CD4-positive, alpha-beta T cell treated with Interferon alpha-2 for 1 hour (primary cell): ENCODE measurements at regions not wholly inside any gene's neighbourhood (a gene's known extent, or its start where the extent isn't known, plus 50 kb on each side); places are given as distances from the start of the nearest gene placed in this dataset.
"Not testable (repeated sequence)": the region's sequence is repeated elsewhere in the genome, so short reads cannot be mapped to it uniquely, and the experiment has no call there.

Experiments
- DNase-seq, 2 donors: peaks; one replicate each; pipeline ENCODE4 v3.0.0-alpha.2; 2020 to 2022

DNA sequence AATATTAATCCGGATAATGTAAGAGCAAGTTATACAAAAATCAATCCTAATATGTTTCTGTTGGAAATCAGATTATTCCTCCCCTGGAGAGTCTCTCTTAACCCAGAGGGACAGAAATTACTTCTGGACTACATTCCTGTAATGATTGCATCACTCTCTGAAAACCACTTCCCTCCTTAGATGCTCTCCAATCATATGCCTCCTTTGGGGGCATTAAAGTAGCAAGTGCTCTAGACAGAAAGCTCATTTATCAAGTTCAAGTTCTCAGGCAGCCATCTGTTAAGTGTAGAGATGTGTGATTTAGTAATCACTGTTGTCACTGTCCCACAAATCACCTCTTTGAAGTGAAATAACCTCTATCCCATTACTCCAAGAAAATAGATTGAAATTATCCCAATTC is 247.1 kb downstream of the SLCO4C1 start:
- no peak for DNase-seq

DNA sequence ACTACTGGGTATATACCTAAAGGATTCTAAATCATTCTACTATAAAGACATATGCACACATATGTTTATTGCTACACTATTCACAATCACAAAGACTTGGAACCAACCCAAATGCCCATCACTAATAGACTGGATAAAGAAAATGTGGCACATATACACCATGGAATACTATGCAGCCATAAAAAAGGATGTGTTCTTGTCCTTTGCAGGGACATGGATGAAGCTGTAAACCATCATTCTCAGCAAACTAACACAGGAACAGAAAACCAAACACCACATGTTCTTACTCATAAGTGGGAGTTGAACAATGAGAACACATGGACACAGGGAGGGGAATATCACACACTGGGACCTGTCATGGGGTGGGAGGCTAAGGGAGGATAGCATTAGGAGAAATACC is 249.0 kb downstream of the SLCO4C1 start:
- not testable (repeated sequence) for DNase-seq

DNA sequence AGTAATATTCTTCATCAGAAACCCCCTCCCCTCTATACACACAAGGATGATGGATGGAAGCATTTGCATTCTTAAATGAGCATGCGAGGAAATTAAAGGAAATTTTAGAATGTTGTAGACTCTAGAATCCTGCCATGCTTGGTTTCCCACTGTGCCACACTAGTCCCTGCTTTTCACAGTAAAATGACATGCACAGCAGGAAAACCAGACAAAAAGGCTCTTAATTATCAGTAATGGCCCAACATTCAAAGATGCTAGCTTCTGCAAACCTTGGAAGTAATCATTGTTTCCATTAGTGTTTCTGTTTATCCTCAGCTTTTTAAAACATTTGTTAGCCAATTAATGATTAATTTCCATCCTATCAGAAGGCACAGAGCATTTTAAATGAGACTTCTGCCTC is 255.8 kb downstream of the SLCO4C1 start:
- no peak for DNase-seq

DNA sequence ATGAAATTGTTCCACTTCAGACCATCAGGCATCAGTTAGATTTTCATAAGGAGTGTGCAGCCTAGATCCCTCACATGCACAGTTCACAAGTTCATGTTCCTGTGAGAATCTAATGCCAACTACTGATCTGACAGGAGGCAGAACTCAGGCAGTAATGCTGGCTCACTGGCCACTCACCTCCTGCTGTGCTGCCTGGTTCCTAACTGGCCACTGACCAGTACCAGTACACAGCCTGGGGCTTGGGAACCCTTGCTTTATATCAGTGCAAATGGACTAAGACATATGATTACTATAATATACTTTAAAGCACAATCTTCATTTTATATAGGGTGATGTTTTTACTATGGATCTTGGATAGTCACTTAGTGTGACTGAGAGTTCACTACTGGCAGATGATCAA is 259.2 kb downstream of the SLCO4C1 start:
- no peak for DNase-seq

- DNase-seq = no peak
Measured at GRCh38 chr5:102031711-102032110, 264.4 kb downstream of the SLCO4C1 start.

GRCh38 chr5:102018690-102019089 is 277.4 kb downstream of the SLCO4C1 start:
- no peak for DNase-seq

- DNase-seq = no peak
Measured at GRCh38 chr5:102018279-102018678, 277.8 kb downstream of the SLCO4C1 start.

DNA sequence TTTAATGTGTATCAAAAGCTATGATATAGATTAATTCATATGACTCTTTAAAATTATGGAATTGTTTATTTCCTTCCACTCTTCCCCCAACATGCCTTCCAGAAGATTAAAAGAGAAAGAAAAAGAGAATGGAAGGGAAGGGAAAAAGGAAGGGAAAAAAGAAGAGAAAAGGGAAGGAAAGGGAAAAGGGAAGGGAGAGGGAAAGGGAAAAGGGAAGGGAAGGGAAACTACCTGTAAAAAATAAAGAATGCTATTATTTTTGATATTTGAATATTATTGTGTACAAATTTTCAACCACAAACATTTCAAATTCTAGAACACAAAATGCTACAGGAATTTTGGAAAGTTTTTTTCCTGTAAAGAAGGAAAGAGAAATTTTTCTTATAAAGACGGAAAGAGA is 281.7 kb downstream of the SLCO4C1 start:
- DNase-seq = no peak

DNA sequence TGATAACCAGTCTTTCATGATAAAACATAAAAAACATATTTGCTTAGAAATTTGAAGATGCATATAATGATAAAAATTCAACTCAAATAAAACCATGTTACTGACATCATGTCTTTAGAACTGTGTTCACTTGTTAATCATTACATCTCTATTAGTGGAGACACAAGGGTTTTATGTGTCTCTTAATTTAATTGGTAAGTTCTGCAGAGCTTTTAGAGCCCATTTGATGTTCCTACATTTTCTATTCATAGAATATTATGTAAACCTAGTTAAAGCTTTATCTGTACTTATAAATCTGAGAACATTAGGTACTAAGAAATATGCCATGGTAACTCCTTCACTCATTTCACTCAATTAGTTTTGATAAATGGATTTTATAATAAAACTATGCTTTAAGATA is 285.4 kb downstream of the SLCO4C1 start:
- DNase-seq = no peak

DNA sequence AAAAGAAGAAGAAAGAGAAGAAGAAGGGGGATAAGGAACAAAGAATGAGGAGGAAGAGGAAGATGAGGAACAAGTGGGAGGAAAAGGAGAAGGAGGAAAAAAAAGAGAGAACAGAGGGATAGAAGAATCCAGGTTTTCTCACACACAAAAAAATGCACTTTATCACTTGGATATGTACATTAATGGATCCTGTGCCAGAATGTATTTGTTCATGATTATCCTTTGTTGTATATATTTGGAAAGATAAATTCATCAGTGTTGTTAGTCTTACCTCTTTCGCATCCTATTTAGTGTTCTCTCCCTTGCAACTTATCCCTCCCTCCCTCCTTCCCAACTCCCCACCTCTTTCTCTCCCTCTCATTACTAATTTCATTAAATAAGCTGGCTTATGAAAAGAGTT is 298.8 kb downstream of the SLCO4C1 start:
- DNase-seq = no peak

GRCh38 chr5:101995585-101995984 is 300.5 kb downstream of the SLCO4C1 start:
- no peak for DNase-seq

GRCh38 chr5:101991486-101991885 is 304.6 kb downstream of the SLCO4C1 start:
- no peak for DNase-seq

GRCh38 chr5:101989659-101990058 is 306.4 kb downstream of the SLCO4C1 start:
- no peak for DNase-seq

DNA sequence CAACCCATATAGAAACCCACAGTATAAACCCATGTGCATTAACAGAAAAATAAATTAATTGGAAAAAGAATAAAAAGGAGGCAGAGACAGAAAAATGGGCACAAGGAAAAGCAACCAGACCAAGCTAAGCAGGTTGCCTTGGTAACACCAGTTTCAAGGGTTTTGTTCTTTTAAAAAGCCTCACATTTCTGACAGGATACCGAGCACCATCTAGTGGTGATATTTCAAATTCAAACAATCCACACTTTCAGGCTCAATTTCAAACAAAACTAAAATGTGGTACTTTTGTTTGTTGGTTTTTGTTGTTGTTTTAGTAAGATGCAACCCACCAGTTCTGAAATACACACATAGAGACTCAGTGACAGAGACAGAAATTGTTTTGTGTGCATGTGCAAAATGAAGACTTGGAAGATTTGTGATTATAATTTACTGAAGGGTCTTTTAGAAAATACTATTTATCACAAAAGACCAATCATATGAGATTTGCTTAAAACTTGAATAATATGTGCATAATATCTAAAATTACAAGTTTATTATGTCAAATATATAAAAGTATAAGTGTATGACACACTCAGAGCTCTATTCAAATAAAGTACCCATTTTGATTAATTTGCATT is 318.2 kb downstream of the SLCO4C1 start:
- peak in 1 of 2 donors; percentile 9 for DNase-seq

GRCh38 chr5:101976933-101977332 is 319.2 kb downstream of the SLCO4C1 start:
- no peak for DNase-seq

GRCh38 chr5:101969742-101970141 is 326.3 kb downstream of the SLCO4C1 start:
- DNase-seq = no peak

GRCh38 chr5:101966476-101966875 is 329.6 kb downstream of the SLCO4C1 start:
- no peak for DNase-seq

- DNase-seq = no peak
Measured at GRCh38 chr5:101955891-101956290, 340.2 kb downstream of the SLCO4C1 start.

DNA sequence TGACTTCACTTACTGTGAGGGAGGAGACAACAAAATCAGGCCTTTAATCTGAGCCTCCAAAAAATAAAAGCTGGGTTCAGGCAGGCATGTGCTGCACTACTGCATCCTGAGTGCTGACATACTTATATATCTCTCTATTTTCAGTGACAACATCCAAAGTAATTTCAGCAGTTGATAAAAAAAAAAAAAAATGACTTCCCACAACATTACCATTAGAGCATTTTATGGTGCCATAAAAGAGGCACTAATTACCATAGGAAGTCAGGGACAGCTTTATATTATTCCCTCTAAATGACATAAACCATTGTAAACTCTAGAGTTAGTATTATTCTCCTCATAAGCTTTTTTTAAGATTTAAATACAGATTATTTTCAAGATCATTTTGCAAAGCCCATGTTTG is 346.1 kb downstream of the SLCO4C1 start:
- no peak for DNase-seq

- DNase-seq = no peak
Measured at GRCh38 chr5:101948615-101949014, 347.5 kb downstream of the SLCO4C1 start.

DNA sequence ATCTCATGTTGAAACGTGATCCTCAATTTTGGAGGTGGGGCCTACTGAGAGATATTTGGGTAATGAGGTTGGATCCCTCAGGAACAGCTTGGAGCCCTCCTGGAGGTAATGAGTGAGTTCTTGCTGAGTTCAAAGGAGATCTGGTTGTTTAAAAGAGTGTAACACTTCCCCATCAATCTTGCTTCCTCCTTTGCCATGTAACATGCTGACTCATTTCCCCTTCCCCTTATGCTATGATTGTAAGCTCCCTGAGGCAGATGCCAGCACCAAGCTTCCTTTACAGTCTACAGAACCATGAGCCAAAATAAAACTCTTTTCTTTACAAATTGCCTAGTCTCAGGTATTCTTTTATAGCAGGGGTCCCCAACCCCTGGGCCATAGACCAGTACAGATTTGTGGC is 352.3 kb downstream of the SLCO4C1 start:
- no peak for DNase-seq

GRCh38 chr5:101942321-101942882 is 353.7 kb downstream of the SLCO4C1 start:
- peak in 1 of 2 donors; percentile 4 for DNase-seq

GRCh38 chr5:101937041-101937440 is 359.0 kb downstream of the SLCO4C1 start:
- no peak for DNase-seq

- DNase-seq = no peak
Measured at GRCh38 chr5:101935086-101935485, 361.0 kb downstream of the SLCO4C1 start.

- DNase-seq = no peak
Measured at GRCh38 chr5:101932599-101932998, 363.5 kb downstream of the SLCO4C1 start.
